Activated CD4-positive, alpha-beta T cell treated with anti-CD3 and anti-CD28 coated beads, Interleukin-10, Interleukin-2, amounts not matched to agents 100 ng/mL and 50 ng/mL, durations not matched to agents 16 hours and 8 hours (primary cell): ENCODE measurements at regions not wholly inside any gene's neighbourhood (a gene's known extent, or its start where the extent isn't known, plus 50 kb on each side); places are given as distances from the start of the nearest gene placed in this dataset.
"Not testable (repeated sequence)": the region's sequence is repeated elsewhere in the genome, so short reads cannot be mapped to it uniquely, and the experiment has no call there.

Source experiments
- DNase-seq: peaks from one replicate; pipeline ENCODE4 v3.0.0-alpha.2; 2020

GRCh38 chr18:52087140-52087539 is 252.9 kb upstream of the DCC start:
- no peak for DNase-seq

- no peak for DNase-seq
Measured at GRCh38 chr18:52090005-52090404, 250.0 kb upstream of the DCC start.

- DNase-seq, result no peak
Measured at GRCh38 chr18:52093171-52093570, 246.8 kb upstream of the DCC start.

- DNase-seq, result no peak
Measured at GRCh38 chr18:52118684-52119083, 221.3 kb upstream of the DCC start.

- DNase-seq, result no peak
Measured at GRCh38 chr18:52130624-52131301, 209.2 kb upstream of the DCC start.

GRCh38 chr18:52131845-52132244 is 208.2 kb upstream of the DCC start:
- DNase-seq, result no peak

- DNase-seq, result no peak
Measured at GRCh38 chr18:52136532-52136931, 203.5 kb upstream of the DCC start.

GRCh38 chr18:52140986-52141385 is 199.0 kb upstream of the DCC start:
- DNase-seq, result no peak

GRCh38 chr18:52150050-52150449 is 189.9 kb upstream of the DCC start:
- no peak for DNase-seq

GRCh38 chr18:52152036-52152435 is 188.0 kb upstream of the DCC start:
- DNase-seq, result no peak

GRCh38 chr18:52156166-52156565 is 183.8 kb upstream of the DCC start:
- no peak for DNase-seq

- no peak for DNase-seq
Measured at GRCh38 chr18:52160636-52161035, 179.4 kb upstream of the DCC start.

GRCh38 chr18:52163478-52163877 is 176.5 kb upstream of the DCC start:
- DNase-seq, result no peak

- not testable (repeated sequence) for DNase-seq
Measured at GRCh38 chr18:52168131-52168530, 171.9 kb upstream of the DCC start.

- DNase-seq, result no peak
Measured at GRCh38 chr18:52174220-52174619, 165.8 kb upstream of the DCC start.

- DNase-seq, result no peak
Measured at GRCh38 chr18:52175406-52175805, 164.6 kb upstream of the DCC start.

- no peak for DNase-seq
Measured at GRCh38 chr18:52183107-52183506, 156.9 kb upstream of the DCC start.

- DNase-seq, result no peak
Measured at GRCh38 chr18:52190195-52190594, 149.8 kb upstream of the DCC start.

GRCh38 chr18:52190631-52191030 is 149.4 kb upstream of the DCC start:
- no peak for DNase-seq

- DNase-seq, result no peak
Measured at GRCh38 chr18:52200406-52200805, 139.6 kb upstream of the DCC start.

- no peak for DNase-seq
Measured at GRCh38 chr18:52200921-52201663, 138.9 kb upstream of the DCC start.

- no peak for DNase-seq
Measured at GRCh38 chr18:52208646-52209045, 131.4 kb upstream of the DCC start.

GRCh38 chr18:52216109-52216508 is 123.9 kb upstream of the DCC start:
- DNase-seq, result no peak

- DNase-seq, result no peak
Measured at GRCh38 chr18:52216666-52217065, 123.3 kb upstream of the DCC start.

- no peak for DNase-seq
Measured at GRCh38 chr18:52219102-52219501, 120.9 kb upstream of the DCC start.
